GM10248 (cell line): ENCODE measurements at regions not wholly inside any gene's neighbourhood (a gene's known extent, or its start where the extent isn't known, plus 50 kb on each side); places are given as distances from the start of the nearest gene placed in this dataset.

ENCODE experiments used
- CTCF ChIA-PET: fragments of 300-600 bp; sonication (Branson Sonifier 250); formaldehyde crosslinking; extraction: SDS; loops from one replicate; lab custom pipeline; 2021; ENCODE audit warnings: antibody characterized with exemption; lab: Yijun Ruan, JAX
- POLR2A ChIA-PET: fragments of 350-650 bp; sonication (Branson Sonifier 250); formaldehyde crosslinking; extraction: SDS; loops from one replicate; lab custom pipeline; 2020; ENCODE audit warnings: antibody characterized with exemption; lab: Yijun Ruan, JAX
- DNase-seq: peaks from one replicate; pipeline ENCODE4 v3.0.0; 2012; ENCODE audit errors: extremely low spot score
- TF ChIP-seq, protein P1 (sequence below): IDR thresholded peaks from 2 replicates; pipeline ENCODE4 v1.5.1; 2012; ENCODE audit warnings: mild to moderate bottlenecking, low read depth; ENCODE audit errors: extremely low read depth, missing control alignments, control extremely low read depth

DNA sequence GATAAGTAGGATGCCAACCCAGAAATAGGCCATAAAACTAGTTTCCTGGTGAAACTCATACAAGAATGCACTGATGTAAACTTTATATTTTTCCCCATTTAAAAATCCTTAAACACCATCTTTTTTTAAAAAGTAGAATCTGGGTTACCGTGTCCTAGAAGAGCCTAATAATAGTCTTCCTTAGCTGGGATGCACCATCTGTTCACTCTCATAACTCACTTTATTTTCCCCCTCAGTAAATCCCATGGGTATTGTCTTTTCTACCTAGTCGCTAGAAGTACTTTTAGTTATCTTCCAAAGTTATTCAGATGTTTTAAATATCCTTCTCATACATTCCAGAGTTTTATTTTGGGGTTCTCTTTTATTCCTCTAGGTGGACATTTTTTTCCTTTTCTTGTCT is 250.2 kb downstream of the PLA2G4A start:
- TF ChIP-seq, protein P1, sequence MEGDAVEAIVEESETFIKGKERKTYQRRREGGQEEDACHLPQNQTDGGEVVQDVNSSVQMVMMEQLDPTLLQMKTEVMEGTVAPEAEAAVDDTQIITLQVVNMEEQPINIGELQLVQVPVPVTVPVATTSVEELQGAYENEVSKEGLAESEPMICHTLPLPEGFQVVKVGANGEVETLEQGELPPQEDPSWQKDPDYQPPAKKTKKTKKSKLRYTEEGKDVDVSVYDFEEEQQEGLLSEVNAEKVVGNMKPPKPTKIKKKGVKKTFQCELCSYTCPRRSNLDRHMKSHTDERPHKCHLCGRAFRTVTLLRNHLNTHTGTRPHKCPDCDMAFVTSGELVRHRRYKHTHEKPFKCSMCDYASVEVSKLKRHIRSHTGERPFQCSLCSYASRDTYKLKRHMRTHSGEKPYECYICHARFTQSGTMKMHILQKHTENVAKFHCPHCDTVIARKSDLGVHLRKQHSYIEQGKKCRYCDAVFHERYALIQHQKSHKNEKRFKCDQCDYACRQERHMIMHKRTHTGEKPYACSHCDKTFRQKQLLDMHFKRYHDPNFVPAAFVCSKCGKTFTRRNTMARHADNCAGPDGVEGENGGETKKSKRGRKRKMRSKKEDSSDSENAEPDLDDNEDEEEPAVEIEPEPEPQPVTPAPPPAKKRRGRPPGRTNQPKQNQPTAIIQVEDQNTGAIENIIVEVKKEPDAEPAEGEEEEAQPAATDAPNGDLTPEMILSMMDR = no peak

DNA sequence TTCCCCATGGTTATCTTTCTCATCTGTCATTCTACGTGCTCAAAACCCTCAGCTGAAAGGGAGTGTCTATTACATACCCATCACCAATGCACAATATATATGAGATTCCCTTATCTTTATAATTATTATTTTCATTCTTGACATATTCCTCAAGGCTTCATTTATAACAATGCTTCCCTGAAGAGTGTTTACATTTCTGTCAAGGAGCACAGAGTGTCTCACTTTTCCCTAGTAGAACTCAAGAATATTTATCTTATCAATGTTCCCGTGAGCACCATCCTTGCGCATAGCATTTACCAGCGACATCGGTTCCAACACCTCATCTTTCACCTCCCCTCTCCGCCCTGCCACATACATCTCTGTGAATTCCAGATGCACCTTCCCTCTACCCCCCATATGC is 250.6 kb downstream of the PLA2G4A start:
- TF ChIP-seq, protein P1 = no peak
- ChIA-PET CTCF (no interaction called here), POLR2A (no interaction called here)
- DNase-seq = no peak

More for the DNA sequence above, 250.2 kb downstream of the PLA2G4A start:
- CTCF ChIA-PET = interaction anchor here (1.1 kb wide), 1 partner anchor 17 kb away, joined by 3 read pairs; no protein-coding TSS in a partner anchor
- DNase-seq = no peak
- POLR2A ChIA-PET = no interaction called here

DNA sequence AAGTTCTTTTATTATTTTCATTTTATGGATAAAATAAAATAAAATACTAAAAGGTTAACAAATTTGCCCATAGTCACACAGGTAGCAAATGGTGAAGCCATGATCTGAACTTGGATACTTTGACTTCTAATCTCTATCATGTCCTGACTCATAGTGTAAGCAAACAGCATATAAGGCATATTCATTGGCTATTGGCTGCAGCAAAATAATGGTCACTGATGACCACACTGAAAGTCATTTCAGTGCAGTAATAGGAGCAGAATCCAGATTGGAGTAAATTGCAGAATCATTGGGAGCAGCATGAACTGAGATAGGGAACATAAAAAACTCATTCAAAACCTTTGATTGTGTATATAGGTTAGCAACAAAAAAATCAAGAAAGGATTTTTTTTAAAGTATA is 262.9 kb downstream of the PLA2G4A start:
- TF ChIP-seq, protein P1 = no peak
- no peak for DNase-seq
- ChIA-PET POLR2A (no interaction called here), CTCF (no interaction called here)

DNA sequence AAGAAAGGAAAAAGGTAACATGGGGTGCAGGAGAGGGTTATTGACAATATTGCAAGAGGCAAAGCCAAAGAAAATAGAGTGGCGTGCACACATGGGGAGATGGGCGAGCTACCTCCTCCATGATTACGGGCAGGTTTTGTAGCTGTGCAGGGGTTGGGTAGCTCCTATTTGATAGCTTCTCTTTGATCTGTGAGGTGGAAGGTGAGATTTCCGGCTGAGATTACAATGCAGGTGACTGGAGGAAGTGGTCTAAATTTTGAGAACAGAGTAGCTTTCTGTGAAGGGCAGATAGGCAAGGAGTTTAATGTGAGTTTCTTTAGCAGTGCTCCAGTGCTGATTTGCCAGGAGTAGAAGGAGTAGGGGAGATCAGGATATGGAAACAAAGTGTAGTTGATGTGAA is 263.4 kb downstream of the PLA2G4A start:
- CTCF ChIA-PET = no interaction called here
- no peak for DNase-seq
- POLR2A ChIA-PET = no interaction called here
- TF ChIP-seq, protein P1 = no peak

DNA sequence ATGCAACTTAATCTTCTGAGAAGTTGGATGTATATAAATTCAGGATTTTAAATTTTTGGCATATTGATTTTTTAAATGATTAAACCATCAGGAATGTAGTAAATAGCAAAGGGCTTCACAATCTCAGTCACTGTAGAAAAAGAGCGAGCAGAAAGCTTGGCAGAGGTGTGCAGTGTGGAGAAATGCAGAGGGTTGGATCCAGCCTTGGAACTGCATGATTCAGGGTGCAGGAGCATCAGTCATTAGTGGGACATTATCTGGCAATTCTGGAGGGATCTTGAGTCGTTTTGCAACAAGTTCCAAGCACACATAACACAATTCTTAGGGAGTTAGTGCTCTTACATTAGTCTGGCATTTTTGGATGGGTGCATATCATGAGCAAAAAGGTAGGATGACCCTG is 267.9 kb downstream of the PLA2G4A start:
- TF ChIP-seq, protein P1 = no peak
- DNase-seq = no peak
- POLR2A ChIA-PET = no interaction called here
- CTCF ChIA-PET = no interaction called here

DNA sequence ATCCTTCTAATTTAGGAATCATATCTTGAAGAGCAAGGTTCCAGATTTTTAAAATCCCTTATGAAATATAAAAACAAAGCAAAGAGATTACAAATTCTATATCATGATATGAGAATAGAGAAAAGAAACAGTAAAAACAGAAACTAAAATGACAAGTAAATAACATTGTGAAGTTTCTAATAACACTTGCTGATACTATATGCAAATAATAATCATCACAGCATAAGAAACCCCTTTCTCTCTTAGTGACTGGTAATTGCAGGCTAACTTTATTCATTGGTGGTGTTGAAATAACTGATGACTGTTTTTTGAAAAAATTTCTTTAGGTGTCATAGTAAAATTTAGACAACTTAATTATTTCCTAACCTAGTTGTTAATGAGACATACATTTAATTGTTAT is 281.6 kb downstream of the PLA2G4A start:
- ChIA-PET POLR2A (no interaction called here), CTCF (no interaction called here)
- no peak for DNase-seq
- TF ChIP-seq, protein P1 = no peak
